ENCODE measurements at regions not wholly inside any gene's neighbourhood (a gene's known extent, or its start where the extent isn't known, plus 50 kb on each side); places are given as distances from the start of the nearest gene placed in this dataset.

DNA sequence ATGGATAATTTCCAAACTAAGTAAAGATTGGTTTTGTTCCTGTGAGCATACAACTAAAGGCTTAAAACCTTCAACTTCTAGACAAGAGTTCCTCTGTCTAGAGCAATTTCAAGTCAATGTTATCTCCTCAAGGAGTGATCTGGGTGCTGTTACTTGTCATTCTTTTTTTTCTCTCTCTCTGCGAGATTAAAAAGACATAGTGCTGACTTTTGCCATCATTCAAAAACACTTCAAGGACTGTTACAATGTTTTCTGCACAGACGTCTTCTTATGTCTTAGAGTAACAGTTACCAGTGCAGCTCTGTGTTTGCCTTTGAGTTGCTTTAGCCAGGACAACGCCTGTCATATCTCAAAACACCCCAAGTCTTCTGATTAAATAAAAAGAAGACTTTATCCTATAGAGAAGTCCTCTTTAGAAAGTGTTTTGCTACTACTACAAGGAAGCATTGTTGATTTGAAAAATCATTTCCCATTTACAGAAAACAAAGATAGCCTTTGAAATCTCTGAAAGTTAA lies 263.5 kb upstream of the FERD3L start:
- H3K4me1 ChIP-seq (ENCODE audit: control insufficient read depth, insufficient read depth, low read length, poor library complexity, severe bottlenecking) = peaks cover 11% of the 10 kb centered on the region
- H3K36me3 ChIP-seq (ENCODE audit: control insufficient read depth, insufficient read depth, low read length) = no peaks in the 10 kb centered on the region
- no peaks in the 10 kb centered on the region for H3K9me3 ChIP-seq (ENCODE audit: control insufficient read depth, low read length)
- WGBS, 2 experiments (ENCODE audit: insufficient coverage in 2 of 2) = 25 to 61% methylated on average over 1 to 2 of the region's 3 CpGs
- H3K4me3 ChIP-seq (ENCODE audit: extremely low read depth, insufficient read depth, low read length, poor library complexity, severe bottlenecking) = no peak overlapping the region
- H3K27ac ChIP-seq (ENCODE audit: low read depth, low read length, severe bottlenecking) = peak overlapping the region; percentile 65

DNA sequence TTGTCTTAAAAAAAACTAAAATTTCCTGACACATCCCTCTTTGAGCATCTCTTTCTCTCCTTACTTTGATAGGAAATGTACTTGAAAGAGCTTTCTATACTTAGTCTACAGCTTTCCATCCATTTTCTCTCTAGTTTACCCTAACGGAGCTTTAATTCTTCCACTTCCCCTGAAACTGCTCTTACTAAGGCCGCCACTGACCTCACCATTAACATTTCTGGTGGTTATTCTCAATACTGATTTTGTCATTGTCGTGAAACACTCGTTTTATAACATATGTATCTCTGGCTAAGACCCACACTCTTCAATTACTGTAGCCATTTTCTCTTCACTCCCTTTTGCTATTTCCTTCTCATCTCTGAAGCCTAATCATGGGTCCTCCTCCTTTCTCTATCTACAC lies 262.0 kb upstream of the FERD3L start:
- H3K36me3 ChIP-seq (ENCODE audit: control insufficient read depth, insufficient read depth, low read length) = no peaks in the 10 kb centered on the region
- no peaks in the 10 kb centered on the region for H3K9me3 ChIP-seq (ENCODE audit: control insufficient read depth, low read length)
- peaks cover 11% of the 10 kb centered on the region for H3K4me1 ChIP-seq (ENCODE audit: control insufficient read depth, insufficient read depth, low read length, poor library complexity, severe bottlenecking)
- H3K4me3 ChIP-seq (ENCODE audit: extremely low read depth, insufficient read depth, low read length, poor library complexity, severe bottlenecking) = no peak overlapping the region
- H3K27ac ChIP-seq (ENCODE audit: low read depth, low read length, severe bottlenecking) = no peak overlapping the region
- WGBS, 2 experiments (ENCODE audit: insufficient coverage in 2 of 2) = 95 to 96% methylated on average over 3 to 4 of the region's 4 CpGs

- Histone ChIP-seq H3K4me1 (ENCODE audit: control insufficient read depth, insufficient read depth, low read length, poor library complexity, severe bottlenecking) (peaks cover 11% of the 10 kb centered on the region), H3K9me3 (ENCODE audit: control insufficient read depth, low read length) (no peaks in the 10 kb centered on the region), H3K4me3 (ENCODE audit: extremely low read depth, insufficient read depth, low read length, poor library complexity, severe bottlenecking) (no peak overlapping the region), H3K27ac (ENCODE audit: low read depth, low read length, severe bottlenecking) (peak overlapping the region; percentile 90), H3K36me3 (ENCODE audit: control insufficient read depth, insufficient read depth, low read length) (no peaks in the 10 kb centered on the region)
- 80 to 100% methylated on average over 1 to 2 of the region's 2 CpGs for WGBS, 2 experiments (ENCODE audit: insufficient coverage in 2 of 2)
These were observed 260.3 kb upstream of the FERD3L start for GRCh38 chr7:19405541-19405940.

DNA sequence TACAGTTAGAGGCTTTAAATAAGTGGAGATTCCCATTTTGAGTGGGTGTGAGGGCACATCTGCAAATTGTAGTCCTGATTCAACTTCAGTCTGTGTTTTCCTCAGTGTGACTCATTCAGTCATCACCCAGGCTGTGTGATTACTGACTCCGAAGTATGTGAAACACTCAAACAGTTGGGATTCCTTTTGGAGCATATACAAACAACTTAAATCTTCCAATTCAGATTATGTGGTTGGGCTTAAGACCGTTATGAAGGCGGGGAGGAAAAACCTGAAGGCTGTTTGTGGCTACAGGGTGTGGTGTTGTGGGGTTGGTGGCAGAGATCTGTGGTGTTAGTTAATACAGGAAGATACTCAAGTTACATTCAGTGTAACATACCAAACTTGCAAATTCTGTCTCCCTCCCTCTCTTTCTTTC lies 259.7 kb upstream of the FERD3L start:
- H3K27ac ChIP-seq (ENCODE audit: low read depth, low read length, severe bottlenecking) = peak overlapping the region; percentile 90

DNA sequence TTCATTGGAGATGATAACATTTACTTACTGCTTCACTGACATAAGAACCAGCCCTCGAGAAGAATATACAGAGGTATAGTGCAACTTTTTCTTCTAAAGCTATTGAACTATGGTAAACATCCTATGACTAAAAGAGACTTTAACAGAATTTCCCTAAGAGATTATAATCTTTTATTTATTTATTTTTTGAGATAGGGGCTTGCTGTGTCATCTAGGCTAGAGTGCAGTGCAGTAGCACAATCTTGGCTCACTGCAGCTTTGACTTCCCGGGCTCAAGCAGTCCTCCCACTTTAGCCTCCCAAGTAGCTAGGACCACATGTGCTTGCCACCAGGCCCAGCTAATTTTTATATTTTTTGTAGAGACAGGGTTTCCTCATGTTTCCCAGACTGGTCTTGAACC lies 258.5 kb upstream of the FERD3L start:
- Histone ChIP-seq H3K4me1 (ENCODE audit: control insufficient read depth, insufficient read depth, low read length, poor library complexity, severe bottlenecking) (peaks cover 9% of the 10 kb centered on the region), H3K36me3 (ENCODE audit: control insufficient read depth, insufficient read depth, low read length) (no peaks in the 10 kb centered on the region), H3K9me3 (ENCODE audit: control insufficient read depth, low read length) (no peaks in the 10 kb centered on the region), H3K27ac (ENCODE audit: low read depth, low read length, severe bottlenecking) (no peak overlapping the region), H3K4me3 (ENCODE audit: extremely low read depth, insufficient read depth, low read length, poor library complexity, severe bottlenecking) (no peak overlapping the region)
- 88% methylated on average over 1 of the region's 2 CpGs; no CpG with 5 or more reads in 1 of the 2 experiments for WGBS, 2 experiments (ENCODE audit: insufficient coverage in 2 of 2)

More for the DNA sequence above, 259.7 kb upstream of the FERD3L start:
- Histone ChIP-seq H3K9me3 (ENCODE audit: control insufficient read depth, low read length) (no peaks in the 10 kb centered on the region), H3K36me3 (ENCODE audit: control insufficient read depth, insufficient read depth, low read length) (no peaks in the 10 kb centered on the region), H3K4me1 (ENCODE audit: control insufficient read depth, insufficient read depth, low read length, poor library complexity, severe bottlenecking) (peaks cover 11% of the 10 kb centered on the region), H3K4me3 (ENCODE audit: extremely low read depth, insufficient read depth, low read length, poor library complexity, severe bottlenecking) (no peak overlapping the region)
- no CpG with 5 or more reads among the region's 3 CpGs for WGBS, 2 experiments (ENCODE audit: insufficient coverage in 2 of 2)

- Histone ChIP-seq H3K36me3 (ENCODE audit: control insufficient read depth, insufficient read depth, low read length) (no peaks in the 10 kb centered on the region), H3K27ac (ENCODE audit: low read depth, low read length, severe bottlenecking) (no peak overlapping the region), H3K9me3 (ENCODE audit: control insufficient read depth, low read length) (no peaks in the 10 kb centered on the region), H3K4me3 (ENCODE audit: extremely low read depth, insufficient read depth, low read length, poor library complexity, severe bottlenecking) (no peak overlapping the region), H3K4me1 (ENCODE audit: control insufficient read depth, insufficient read depth, low read length, poor library complexity, severe bottlenecking) (peaks cover 7% of the 10 kb centered on the region)
- 73% methylated on average over 2 of the region's 2 CpGs; no CpG with 5 or more reads in 1 of the 2 experiments for WGBS, 2 experiments (ENCODE audit: insufficient coverage in 2 of 2)
These were observed 256.2 kb upstream of the FERD3L start for GRCh38 chr7:19401461-19401860.

- Histone ChIP-seq H3K4me3 (ENCODE audit: extremely low read depth, insufficient read depth, low read length, poor library complexity, severe bottlenecking) (no peak overlapping the region), H3K36me3 (ENCODE audit: control insufficient read depth, insufficient read depth, low read length) (no peaks in the 10 kb centered on the region), H3K27ac (ENCODE audit: low read depth, low read length, severe bottlenecking) (no peak overlapping the region), H3K9me3 (ENCODE audit: control insufficient read depth, low read length) (no peaks in the 10 kb centered on the region), H3K4me1 (ENCODE audit: control insufficient read depth, insufficient read depth, low read length, poor library complexity, severe bottlenecking) (peaks cover 7% of the 10 kb centered on the region)
- 84 to 93% methylated on average over 2 of the region's 4 CpGs for WGBS, 2 experiments (ENCODE audit: insufficient coverage in 2 of 2)
These were observed 255.6 kb upstream of the FERD3L start for GRCh38 chr7:19400758-19401254.

DNA sequence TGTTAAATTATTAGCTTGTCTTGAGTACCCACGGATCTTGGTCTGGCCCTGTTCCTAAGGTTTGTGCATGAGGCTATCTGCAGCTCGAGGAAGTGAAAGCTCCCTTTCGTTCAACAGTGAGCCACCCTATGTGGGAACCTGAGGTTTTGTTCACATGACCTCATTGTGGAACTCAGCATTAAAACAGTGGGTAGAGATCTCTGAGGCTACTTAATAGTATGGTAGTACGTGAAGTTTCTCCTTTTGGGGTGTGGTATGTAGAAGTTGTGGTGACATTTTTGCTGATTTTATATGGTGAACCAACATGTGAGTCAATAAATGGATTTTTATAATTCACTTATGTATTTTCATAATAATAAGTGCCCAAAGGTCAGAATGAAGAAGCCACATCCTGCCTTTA lies 252.7 kb upstream of the FERD3L start:
- H3K36me3 ChIP-seq (ENCODE audit: control insufficient read depth, insufficient read depth, low read length) = no peaks in the 10 kb centered on the region
- H3K27ac ChIP-seq (ENCODE audit: low read depth, low read length, severe bottlenecking) = no peak overlapping the region
- no peaks in the 10 kb centered on the region for H3K4me1 ChIP-seq (ENCODE audit: control insufficient read depth, insufficient read depth, low read length, poor library complexity, severe bottlenecking)
- WGBS, 2 experiments (ENCODE audit: insufficient coverage in 2 of 2) = 83 to 96% methylated on average over 4 of the region's 4 CpGs
- no peak overlapping the region for H3K4me3 ChIP-seq (ENCODE audit: extremely low read depth, insufficient read depth, low read length, poor library complexity, severe bottlenecking)
- H3K9me3 ChIP-seq (ENCODE audit: control insufficient read depth, low read length) = no peaks in the 10 kb centered on the region

DNA sequence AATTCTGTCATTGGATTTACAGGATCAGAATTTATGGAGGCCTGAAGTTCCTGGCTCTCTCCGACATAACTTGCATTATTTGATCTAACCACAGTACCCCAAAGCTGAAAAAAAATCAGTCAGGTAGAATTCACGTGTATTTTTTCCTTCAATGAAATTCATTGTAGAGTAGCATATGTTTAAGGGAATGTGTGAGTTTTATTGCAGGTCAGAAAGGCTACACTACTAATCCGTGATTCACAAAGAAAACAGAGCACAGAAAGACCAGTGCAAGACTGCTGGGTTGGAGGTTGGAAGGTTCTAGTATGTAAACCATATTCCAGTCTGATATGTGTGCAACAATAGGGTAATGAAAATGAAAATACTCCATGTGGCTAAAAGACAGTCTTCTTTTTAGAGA lies 247.0 kb upstream of the FERD3L start:
- WGBS, 2 experiments (ENCODE audit: insufficient coverage in 2 of 2) = 80 to 100% methylated on average over 1 to 2 of the region's 3 CpGs
- Histone ChIP-seq H3K4me1 (ENCODE audit: control insufficient read depth, insufficient read depth, low read length, poor library complexity, severe bottlenecking) (peaks cover 3% of the 10 kb centered on the region), H3K4me3 (ENCODE audit: extremely low read depth, insufficient read depth, low read length, poor library complexity, severe bottlenecking) (no peak overlapping the region), H3K36me3 (ENCODE audit: control insufficient read depth, insufficient read depth, low read length) (no peaks in the 10 kb centered on the region), H3K9me3 (ENCODE audit: control insufficient read depth, low read length) (no peaks in the 10 kb centered on the region), H3K27ac (ENCODE audit: low read depth, low read length, severe bottlenecking) (no peak overlapping the region)

GRCh38 chr7:19390795-19391194 lies 245.6 kb upstream of the FERD3L start:
- no peak overlapping the region for H3K27ac ChIP-seq (ENCODE audit: low read depth, low read length, severe bottlenecking)
- WGBS, 2 experiments (ENCODE audit: insufficient coverage in 2 of 2) = 54 to 74% methylated on average over 2 to 3 of the region's 5 CpGs
- H3K4me3 ChIP-seq (ENCODE audit: extremely low read depth, insufficient read depth, low read length, poor library complexity, severe bottlenecking) = no peak overlapping the region

GRCh38 chr7:19381321-19381720 lies 236.1 kb upstream of the FERD3L start:
- H3K4me3 ChIP-seq (ENCODE audit: extremely low read depth, insufficient read depth, low read length, poor library complexity, severe bottlenecking) = no peak overlapping the region
- H3K9me3 ChIP-seq (ENCODE audit: control insufficient read depth, low read length) = no peaks in the 10 kb centered on the region
- H3K36me3 ChIP-seq (ENCODE audit: control insufficient read depth, insufficient read depth, low read length) = no peaks in the 10 kb centered on the region
- peaks cover 21% of the 10 kb centered on the region for H3K4me1 ChIP-seq (ENCODE audit: control insufficient read depth, insufficient read depth, low read length, poor library complexity, severe bottlenecking)
- H3K27ac ChIP-seq (ENCODE audit: low read depth, low read length, severe bottlenecking) = no peak overlapping the region
- 100% methylated on average over 1 of the region's 1 CpG for WGBS, 2 experiments (ENCODE audit: insufficient coverage in 2 of 2)

More at GRCh38 chr7:19390795-19391194, 245.6 kb upstream of the FERD3L start:
- no peaks in the 10 kb centered on the region for H3K9me3 ChIP-seq (ENCODE audit: control insufficient read depth, low read length)
- H3K36me3 ChIP-seq (ENCODE audit: control insufficient read depth, insufficient read depth, low read length) = no peaks in the 10 kb centered on the region
- peaks cover 3% of the 10 kb centered on the region for H3K4me1 ChIP-seq (ENCODE audit: control insufficient read depth, insufficient read depth, low read length, poor library complexity, severe bottlenecking)
